WI38 (cell line): ENCODE measurements at regions not wholly inside any gene's neighbourhood (a gene's known extent, or its start where the extent isn't known, plus 50 kb on each side); places are given as distances from the start of the nearest gene placed in this dataset.

Source experiments
- H3K4me3 ChIP-seq: 2 replicates; pipeline ENCODE4 v1.5.1; 2011; ENCODE audit warnings: low read depth, mild to moderate bottlenecking, control low read depth, low read length
- CTCF ChIP-seq: IDR thresholded peaks from 2 replicates; pipeline ENCODE4 v1.5.1; 2012; ENCODE audit warnings: low read depth, mild to moderate bottlenecking, control low read depth, low read length

GRCh38 chr2:146444085-146444484 lies 1400.7 kb upstream of the ACVR2A start:
- TF ChIP-seq CTCF, result no peak
- H3K4me3 ChIP-seq, result no peak overlapping the region

GRCh38 chr2:146438246-146438645 lies 1406.6 kb upstream of the ACVR2A start:
- H3K4me3 ChIP-seq, result no peak overlapping the region
- no peak for TF ChIP-seq CTCF

DNA sequence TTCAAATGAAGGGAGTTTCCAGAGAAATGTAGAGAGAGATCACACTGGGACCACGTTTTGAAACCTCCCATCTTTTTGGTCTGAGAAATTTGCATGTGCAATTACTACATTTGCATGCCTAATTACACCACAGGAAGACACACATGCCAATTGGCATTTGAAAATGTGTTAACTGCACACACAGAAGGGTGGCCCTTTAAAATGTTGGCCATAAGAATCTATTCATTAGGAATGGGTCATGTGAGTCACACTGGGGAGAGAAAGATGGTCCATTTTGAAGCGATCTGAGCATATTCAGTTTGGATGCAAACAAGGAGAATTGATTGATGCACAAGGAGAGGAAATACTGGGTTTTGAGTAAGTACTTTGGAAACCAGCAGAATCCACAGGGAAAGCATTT lies 1407.1 kb upstream of the ACVR2A start:
- TF ChIP-seq CTCF, result no peak
- no peak overlapping the region for H3K4me3 ChIP-seq

- no peak for TF ChIP-seq CTCF
- no peak overlapping the region for H3K4me3 ChIP-seq
Observed at GRCh38 chr2:146433116-146433875, 1411.5 kb upstream of the ACVR2A start.

DNA sequence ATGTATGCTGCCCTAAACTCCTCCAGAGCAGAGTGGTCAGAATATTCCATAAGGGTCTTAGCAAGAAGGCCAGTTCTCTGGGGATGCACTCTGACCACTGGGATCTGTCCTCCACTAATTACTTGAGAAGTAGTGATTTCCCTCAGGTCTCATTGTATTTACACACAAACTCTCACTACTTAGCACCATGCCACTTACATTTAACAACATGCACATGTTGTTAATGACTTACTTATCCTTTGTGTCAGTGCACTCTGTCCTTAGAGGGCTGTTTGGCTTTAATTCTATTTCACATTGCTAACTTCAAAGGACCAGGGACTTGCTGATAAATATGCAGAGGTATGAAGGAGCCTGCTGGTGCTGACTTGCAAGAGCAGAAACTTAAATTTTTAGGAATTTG lies 1415.5 kb upstream of the ACVR2A start:
- H3K4me3 ChIP-seq, result no peak overlapping the region
- TF ChIP-seq CTCF, result no peak

GRCh38 chr2:146417942-146418341 lies 1426.9 kb upstream of the ACVR2A start:
- TF ChIP-seq CTCF, result no peak
- no peak overlapping the region for H3K4me3 ChIP-seq

DNA sequence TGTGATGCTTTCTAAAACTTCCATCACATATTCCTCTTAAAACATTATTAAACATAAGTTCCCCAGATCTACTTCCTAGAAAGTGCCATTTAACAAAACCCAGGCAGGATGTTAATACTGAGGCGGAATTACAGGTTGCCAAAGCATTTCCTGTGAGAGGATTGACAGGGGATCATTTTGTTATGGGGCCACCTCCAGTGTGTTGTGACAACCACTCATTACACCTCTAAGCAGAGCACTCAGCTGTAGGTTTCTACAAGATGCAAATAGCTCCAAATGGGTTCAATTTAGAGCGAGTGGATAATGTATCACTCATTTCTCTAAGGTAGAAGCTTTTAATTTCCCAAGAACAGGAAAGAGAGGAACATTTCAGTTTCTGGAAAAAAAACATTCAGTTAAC lies 1429.5 kb upstream of the ACVR2A start:
- no peak overlapping the region for H3K4me3 ChIP-seq
- TF ChIP-seq CTCF, result no peak
